Chondrocyte (in vitro differentiated cells): ENCODE measurements at regions not wholly inside any gene's neighbourhood (a gene's known extent, or its start where the extent isn't known, plus 50 kb on each side); places are given as distances from the start of the nearest gene placed in this dataset.

ENCODE experiments used
- DNase-seq: peaks from one replicate; pipeline ENCODE4 v3.0.0; 2021; ENCODE audit warnings: mixed read lengths, low spot score
- H3K27ac Mint-ChIP-seq: one replicate; pipeline ENCODE4 v1.8.0; 2021; ENCODE audit warnings: mild to moderate bottlenecking, moderate library complexity, mixed read lengths; ENCODE audit not compliant: unreplicated experiment
- H3K27me3 Mint-ChIP-seq: 2 replicates; pipeline ENCODE4 v1.8.0; 2021; ENCODE audit warnings: low read depth, mixed read lengths
- H3K36me3 Mint-ChIP-seq: 2 replicates; pipeline ENCODE4 v1.8.0; 2021; ENCODE audit warnings: low read depth, mixed read lengths
- H3K4me1 Mint-ChIP-seq: 2 replicates; pipeline ENCODE4 v1.8.0; 2021; ENCODE audit warnings: low read depth, mild to moderate bottlenecking, mixed read lengths
- H3K4me3 Mint-ChIP-seq: one replicate; pipeline ENCODE4 v1.8.0; 2021; ENCODE audit warnings: mild to moderate bottlenecking, moderate library complexity, mixed read lengths; ENCODE audit not compliant: unreplicated experiment
- H3K9me3 Mint-ChIP-seq: 2 replicates; pipeline ENCODE4 v1.8.0; 2021; ENCODE audit warnings: low read depth, mixed read lengths
- TF ChIP-seq, protein P1 (sequence below): fragments of 200-600 bp; sonication (generic); IDR thresholded peaks from 2 replicates; pipeline ENCODE4 v1.5.0; 2021; ENCODE audit warnings: antibody characterized with exemption, mild to moderate bottlenecking, moderate library complexity

- Mint-ChIP-seq H3K36me3 (peaks cover 3% of the 10 kb centered on the region), H3K27ac (no peak overlapping the region), H3K27me3 (no peaks in the 10 kb centered on the region), H3K4me3 (no peak overlapping the region), H3K9me3 (peaks cover 59% of the 10 kb centered on the region), H3K4me1 (no peaks in the 10 kb centered on the region)
- no peak for DNase-seq
- TF ChIP-seq, protein P1, sequence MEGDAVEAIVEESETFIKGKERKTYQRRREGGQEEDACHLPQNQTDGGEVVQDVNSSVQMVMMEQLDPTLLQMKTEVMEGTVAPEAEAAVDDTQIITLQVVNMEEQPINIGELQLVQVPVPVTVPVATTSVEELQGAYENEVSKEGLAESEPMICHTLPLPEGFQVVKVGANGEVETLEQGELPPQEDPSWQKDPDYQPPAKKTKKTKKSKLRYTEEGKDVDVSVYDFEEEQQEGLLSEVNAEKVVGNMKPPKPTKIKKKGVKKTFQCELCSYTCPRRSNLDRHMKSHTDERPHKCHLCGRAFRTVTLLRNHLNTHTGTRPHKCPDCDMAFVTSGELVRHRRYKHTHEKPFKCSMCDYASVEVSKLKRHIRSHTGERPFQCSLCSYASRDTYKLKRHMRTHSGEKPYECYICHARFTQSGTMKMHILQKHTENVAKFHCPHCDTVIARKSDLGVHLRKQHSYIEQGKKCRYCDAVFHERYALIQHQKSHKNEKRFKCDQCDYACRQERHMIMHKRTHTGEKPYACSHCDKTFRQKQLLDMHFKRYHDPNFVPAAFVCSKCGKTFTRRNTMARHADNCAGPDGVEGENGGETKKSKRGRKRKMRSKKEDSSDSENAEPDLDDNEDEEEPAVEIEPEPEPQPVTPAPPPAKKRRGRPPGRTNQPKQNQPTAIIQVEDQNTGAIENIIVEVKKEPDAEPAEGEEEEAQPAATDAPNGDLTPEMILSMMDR: no peak
Measured at GRCh38 chr7:153473185-153473584, 579.0 kb upstream of the DPP6 start.

DNA sequence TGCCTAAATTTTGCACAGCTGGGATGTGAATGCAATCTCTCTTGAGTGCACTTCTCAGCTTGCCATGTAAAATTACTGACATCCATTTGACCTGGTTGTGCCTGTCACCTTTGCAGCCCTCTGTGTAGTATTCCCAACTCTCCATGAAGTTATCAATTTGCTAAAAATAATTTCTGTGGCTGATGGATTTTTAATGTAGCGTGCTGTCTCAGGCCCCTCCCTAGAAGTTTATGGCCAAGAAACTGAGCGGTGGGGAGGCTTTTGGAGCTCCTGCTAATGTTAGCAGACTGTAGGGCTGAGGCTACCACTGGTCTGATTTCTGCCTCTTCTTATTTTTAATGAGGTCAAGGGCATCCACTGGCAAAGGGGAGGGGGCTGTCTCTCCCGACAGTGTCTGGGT lies 577.0 kb upstream of the DPP6 start:
- peaks cover 3% of the 10 kb centered on the region for H3K36me3 Mint-ChIP-seq
- H3K4me3 Mint-ChIP-seq: no peak overlapping the region
- TF ChIP-seq, protein P1: no peak
- H3K4me1 Mint-ChIP-seq: no peaks in the 10 kb centered on the region
- H3K27me3 Mint-ChIP-seq: no peaks in the 10 kb centered on the region
- DNase-seq: no peak
- peaks cover 58% of the 10 kb centered on the region for H3K9me3 Mint-ChIP-seq
- H3K27ac Mint-ChIP-seq: no peak overlapping the region

GRCh38 chr7:153476166-153476565 lies 576.0 kb upstream of the DPP6 start:
- H3K4me3 Mint-ChIP-seq: no peak overlapping the region
- TF ChIP-seq, protein P1: no peak
- no peaks in the 10 kb centered on the region for H3K27me3 Mint-ChIP-seq
- H3K4me1 Mint-ChIP-seq: no peaks in the 10 kb centered on the region
- DNase-seq: no peak
- no peaks in the 10 kb centered on the region for H3K36me3 Mint-ChIP-seq
- H3K9me3 Mint-ChIP-seq: peaks cover 56% of the 10 kb centered on the region
- no peak overlapping the region for H3K27ac Mint-ChIP-seq

- TF ChIP-seq, protein P1: no peak
- Mint-ChIP-seq H3K27ac (no peak overlapping the region), H3K27me3 (no peaks in the 10 kb centered on the region), H3K9me3 (peaks cover 66% of the 10 kb centered on the region), H3K4me3 (no peak overlapping the region), H3K36me3 (no peaks in the 10 kb centered on the region), H3K4me1 (no peaks in the 10 kb centered on the region)
- DNase-seq: no peak
Measured at GRCh38 chr7:153496257-153496656, 555.9 kb upstream of the DPP6 start.

- Mint-ChIP-seq H3K27me3 (no peaks in the 10 kb centered on the region), H3K27ac (no peak overlapping the region), H3K4me1 (no peaks in the 10 kb centered on the region), H3K4me3 (no peak overlapping the region), H3K9me3 (peaks cover 52% of the 10 kb centered on the region), H3K36me3 (no peaks in the 10 kb centered on the region)
- TF ChIP-seq, protein P1: no peak
- DNase-seq: no peak
Measured at GRCh38 chr7:153503093-153503492, 549.1 kb upstream of the DPP6 start.
